Neural cell (in vitro differentiated cells): ENCODE measurements at regions not wholly inside any gene's neighbourhood (a gene's known extent, or its start where the extent isn't known, plus 50 kb on each side); places are given as distances from the start of the nearest gene placed in this dataset.

ENCODE experiments used
- H2AFZ ChIP-seq: fragments of 200-600, 300-800 bp; sonication (generic), shearing (Covaris generic); 2 replicates; pipeline ENCODE4 v1.6.0; 2014; ENCODE audit warnings: low read depth, mild to moderate bottlenecking, antibody characterized with exemption, low read length, moderate library complexity
- H3F3A ChIP-seq: fragments of 200-600 bp; shearing (Covaris generic); 2 replicates; pipeline ENCODE4 v1.6.1; 2016; ENCODE audit warnings: mild to moderate bottlenecking, moderate library complexity, mixed read lengths, antibody characterized with exemption, low read length; ENCODE audit not compliant: insufficient read depth, poor library complexity, severe bottlenecking
- H3K27ac ChIP-seq: fragments of 200-600, 300-800 bp; sonication (generic), shearing (Covaris generic); 2 replicates; pipeline ENCODE4 v1.5.1; 2014; ENCODE audit warnings: mild to moderate bottlenecking, low read length, moderate library complexity
- H3K27me3 ChIP-seq: fragments of 300-800, 200-600 bp; sonication (generic), shearing (Covaris generic); 2 replicates; pipeline ENCODE4 v1.6.0; 2014; ENCODE audit warnings: mild to moderate bottlenecking, low read depth, low read length, moderate library complexity; ENCODE audit not compliant: insufficient read depth
- H3K36me3 ChIP-seq: fragments of 300-800, 200-600 bp; sonication (generic), shearing (Covaris generic); 2 replicates; pipeline ENCODE4 v1.5.1; 2014; ENCODE audit warnings: mild to moderate bottlenecking, antibody characterized with exemption, low read length, moderate library complexity; ENCODE audit not compliant: insufficient read depth
- H3K4me2 ChIP-seq: fragments of 300-800, 200-600 bp; sonication (generic), shearing (Covaris generic); 2 replicates; pipeline ENCODE4 v1.6.0; 2014; ENCODE audit warnings: mild to moderate bottlenecking, low read length
- H3K4me3 ChIP-seq: fragments of 300-800, 200-600 bp; sonication (generic), shearing (Covaris generic); 2 replicates; pipeline ENCODE4 v1.5.1; 2014; ENCODE audit warnings: mild to moderate bottlenecking, low read length, moderate library complexity
- H3K79me2 ChIP-seq: fragments of 200-600 bp; shearing (Covaris generic); replicated peaks from 2 replicates; pipeline ENCODE4 v1.6.0; 2014; ENCODE audit warnings: mild to moderate bottlenecking, low read length, moderate library complexity; ENCODE audit not compliant: insufficient read depth
- H3K9ac ChIP-seq: fragments of 300-800, 200-600 bp; sonication (generic), shearing (Covaris generic); 2 replicates; pipeline ENCODE4 v1.6.1; 2016; ENCODE audit warnings: mild to moderate bottlenecking, low read length, mixed read lengths
- H3K9me2 ChIP-seq: fragments of 200-600 bp; shearing (Covaris generic); 2 replicates; pipeline ENCODE4 v1.6.1; 2016; ENCODE audit warnings: mild to moderate bottlenecking, low read length, mixed read lengths; ENCODE audit not compliant: insufficient read depth
- H3K9me3 ChIP-seq: fragments of 200-600, 300-800 bp; sonication (generic), shearing (Covaris generic); 2 replicates; pipeline ENCODE4 v1.6.1; 2016; ENCODE audit warnings: mild to moderate bottlenecking, mixed run types, low read length, moderate library complexity, mixed read lengths
- H4K20me1 ChIP-seq: fragments of 200-600 bp; shearing (Covaris generic); 2 replicates; pipeline ENCODE4 v1.6.1; 2016; ENCODE audit warnings: mild to moderate bottlenecking, mixed run types; ENCODE audit not compliant: insufficient read depth
- CTCF ChIP-seq: fragments of 450-650 bp; IDR thresholded peaks from 2 replicates; pipeline ENCODE4 v1.5.1; 2014; ENCODE audit warnings: antibody characterized with exemption, mild to moderate bottlenecking, moderate library complexity; ENCODE audit not compliant: poor library complexity, severe bottlenecking
- EP300 ChIP-seq: fragments of 450-650 bp; conservative IDR thresholded peaks from 2 replicates; pipeline ENCODE4 v1.6.1; 2014; ENCODE audit warnings: antibody characterized with exemption, mild to moderate bottlenecking, moderate library complexity; ENCODE audit not compliant: poor library complexity, severe bottlenecking
- EZH2 ChIP-seq: fragments of 200-600, 300-800 bp; shearing (Covaris generic), sonication (generic); IDR thresholded peaks from 2 replicates; pipeline ENCODE4 v1.6.1; 2014; ENCODE audit warnings: antibody characterized with exemption, low read length, borderline replicate concordance, mild to moderate bottlenecking; ENCODE audit not compliant: insufficient read depth, poor library complexity, severe bottlenecking
- MXI1 ChIP-seq: fragments of 450-650 bp; conservative IDR thresholded peaks from 2 replicates; pipeline ENCODE4 v1.6.1; 2014; ENCODE audit warnings: antibody characterized with exemption, mild to moderate bottlenecking; ENCODE audit not compliant: poor library complexity, severe bottlenecking
- POLR2AphosphoS5 ChIP-seq: IDR thresholded peaks from 2 replicates; pipeline ENCODE4 v1.6.1; 2012
- RAD21 ChIP-seq: fragments of 450-650 bp; conservative IDR thresholded peaks from 2 replicates; pipeline ENCODE4 v1.6.1; 2014; ENCODE audit warnings: antibody characterized with exemption, mild to moderate bottlenecking, moderate library complexity
- SMC3 ChIP-seq: fragments of 450-650 bp; conservative IDR thresholded peaks from 2 replicates; pipeline ENCODE4 v1.6.1; 2014; ENCODE audit warnings: antibody characterized with exemption, mild to moderate bottlenecking, moderate library complexity; ENCODE audit not compliant: poor library complexity
- TAF1 ChIP-seq: IDR thresholded peaks from 2 replicates; pipeline ENCODE4 v1.6.1; 2012; ENCODE audit warnings: low read depth
- TF ChIP-seq, protein P1 (sequence below): IDR thresholded peaks from 2 replicates; pipeline ENCODE4 v1.6.1; 2012; ENCODE audit warnings: borderline replicate concordance

- Histone ChIP-seq H3F3A (no peaks in the 10 kb centered on the region), H3K9me3 (no peaks in the 10 kb centered on the region), H4K20me1 (no peaks in the 10 kb centered on the region), H3K9me2 (no peaks in the 10 kb centered on the region), H3K27ac (no peak overlapping the region), H3K4me3 (no peak overlapping the region), H3K9ac (no peak overlapping the region), H3K27me3 (no peaks in the 10 kb centered on the region), H3K36me3 (no peaks in the 10 kb centered on the region), H3K4me2 (no peak overlapping the region), H2AFZ (no peak overlapping the region), H3K79me2 (no peaks in the 10 kb centered on the region)
- no peak for TF ChIP-seq EP300
- TF ChIP-seq POLR2AphosphoS5, result no peak
- no peak for TF ChIP-seq EZH2
These were observed 109.6 kb downstream of the S1PR1 start for GRCh38 chr1:101346419-101346818.

GRCh38 chr1:101356013-101356412 is 119.2 kb downstream of the S1PR1 start:
- no peak overlapping the region for H3K4me2 ChIP-seq
- no peaks in the 10 kb centered on the region for H3K36me3 ChIP-seq
- H3K79me2 ChIP-seq, result no peaks in the 10 kb centered on the region
- no peak overlapping the region for H2AFZ ChIP-seq
- H3K9me3 ChIP-seq, result no peaks in the 10 kb centered on the region
- H4K20me1 ChIP-seq, result no peaks in the 10 kb centered on the region
- no peak overlapping the region for H3K27ac ChIP-seq
- H3K27me3 ChIP-seq, result no peaks in the 10 kb centered on the region
- H3K4me3 ChIP-seq, result no peak overlapping the region
- no peaks in the 10 kb centered on the region for H3K9me2 ChIP-seq
- H3F3A ChIP-seq, result no peaks in the 10 kb centered on the region
- H3K9ac ChIP-seq, result no peak overlapping the region
- TF ChIP-seq MXI1 (no peak), TAF1 (no peak), SMC3 (no peak), EZH2 (no peak), RAD21 (no peak)

GRCh38 chr1:101356604-101357443 is 120.0 kb downstream of the S1PR1 start:
- Histone ChIP-seq H4K20me1 (no peaks in the 10 kb centered on the region), H2AFZ (no peak overlapping the region), H3K79me2 (no peaks in the 10 kb centered on the region), H3F3A (no peaks in the 10 kb centered on the region), H3K9me3 (no peaks in the 10 kb centered on the region), H3K27me3 (no peaks in the 10 kb centered on the region), H3K27ac (no peak overlapping the region), H3K4me3 (no peak overlapping the region), H3K36me3 (no peaks in the 10 kb centered on the region), H3K9me2 (no peaks in the 10 kb centered on the region), H3K9ac (no peak overlapping the region), H3K4me2 (no peak overlapping the region)
- TF ChIP-seq MXI1 (no peak), SMC3 (no peak), EP300 (no peak), CTCF (no peak), EZH2 (no peak)
- TF ChIP-seq, protein P1, sequence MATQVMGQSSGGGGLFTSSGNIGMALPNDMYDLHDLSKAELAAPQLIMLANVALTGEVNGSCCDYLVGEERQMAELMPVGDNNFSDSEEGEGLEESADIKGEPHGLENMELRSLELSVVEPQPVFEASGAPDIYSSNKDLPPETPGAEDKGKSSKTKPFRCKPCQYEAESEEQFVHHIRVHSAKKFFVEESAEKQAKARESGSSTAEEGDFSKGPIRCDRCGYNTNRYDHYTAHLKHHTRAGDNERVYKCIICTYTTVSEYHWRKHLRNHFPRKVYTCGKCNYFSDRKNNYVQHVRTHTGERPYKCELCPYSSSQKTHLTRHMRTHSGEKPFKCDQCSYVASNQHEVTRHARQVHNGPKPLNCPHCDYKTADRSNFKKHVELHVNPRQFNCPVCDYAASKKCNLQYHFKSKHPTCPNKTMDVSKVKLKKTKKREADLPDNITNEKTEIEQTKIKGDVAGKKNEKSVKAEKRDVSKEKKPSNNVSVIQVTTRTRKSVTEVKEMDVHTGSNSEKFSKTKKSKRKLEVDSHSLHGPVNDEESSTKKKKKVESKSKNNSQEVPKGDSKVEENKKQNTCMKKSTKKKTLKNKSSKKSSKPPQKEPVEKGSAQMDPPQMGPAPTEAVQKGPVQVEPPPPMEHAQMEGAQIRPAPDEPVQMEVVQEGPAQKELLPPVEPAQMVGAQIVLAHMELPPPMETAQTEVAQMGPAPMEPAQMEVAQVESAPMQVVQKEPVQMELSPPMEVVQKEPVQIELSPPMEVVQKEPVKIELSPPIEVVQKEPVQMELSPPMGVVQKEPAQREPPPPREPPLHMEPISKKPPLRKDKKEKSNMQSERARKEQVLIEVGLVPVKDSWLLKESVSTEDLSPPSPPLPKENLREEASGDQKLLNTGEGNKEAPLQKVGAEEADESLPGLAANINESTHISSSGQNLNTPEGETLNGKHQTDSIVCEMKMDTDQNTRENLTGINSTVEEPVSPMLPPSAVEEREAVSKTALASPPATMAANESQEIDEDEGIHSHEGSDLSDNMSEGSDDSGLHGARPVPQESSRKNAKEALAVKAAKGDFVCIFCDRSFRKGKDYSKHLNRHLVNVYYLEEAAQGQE, result no peak
